ENCODE measurements at regions not wholly inside any gene's neighbourhood (a gene's known extent, or its start where the extent isn't known, plus 50 kb on each side); places are given as distances from the start of the nearest gene placed in this dataset.
A peak's percentile ranks its signal among the peaks of the same experiment; 100 is the strongest.

DNA sequence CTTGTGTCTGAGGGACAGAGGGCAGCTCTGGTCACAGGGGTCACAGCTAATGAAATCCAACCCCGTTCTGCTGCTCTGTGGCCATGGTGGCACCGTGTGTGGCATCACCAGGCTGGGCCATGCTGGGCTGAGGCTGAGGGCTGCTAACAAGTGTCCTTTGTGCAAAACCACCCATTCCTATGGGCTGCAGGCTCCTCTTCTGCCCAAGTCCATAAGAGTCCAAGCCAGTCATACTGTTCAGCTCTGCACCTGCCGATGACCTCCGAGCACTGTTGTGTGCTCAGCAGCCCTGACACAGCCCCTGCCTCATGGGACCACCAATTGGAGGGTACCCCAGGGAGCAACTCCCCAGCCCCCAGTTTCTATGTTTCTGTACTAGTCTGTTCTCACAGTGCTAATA, 133.1 kb downstream of the WDR11 start:
- FAIRE-seq, result no peak

DNA sequence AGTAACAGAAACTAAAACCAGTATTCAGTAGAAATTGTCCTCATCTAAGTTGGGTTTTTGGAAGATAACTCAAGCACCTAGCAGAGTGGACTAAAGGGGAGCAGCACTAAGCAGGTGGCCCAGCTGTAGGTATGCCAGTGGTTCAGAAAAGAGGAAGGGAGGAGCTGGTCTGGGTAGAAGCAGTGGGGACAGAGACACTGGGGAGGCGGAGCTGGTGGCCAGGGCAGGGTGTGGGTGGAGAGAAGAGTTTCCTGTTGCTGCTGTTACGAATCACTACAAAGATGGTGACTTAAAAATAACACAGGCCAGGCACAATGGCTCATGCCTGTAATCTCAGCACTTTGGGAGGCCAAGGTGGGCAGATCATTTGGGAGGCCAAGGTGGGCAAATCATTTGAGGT, 136.2 kb downstream of the WDR11 start:
- no peak for FAIRE-seq

DNA sequence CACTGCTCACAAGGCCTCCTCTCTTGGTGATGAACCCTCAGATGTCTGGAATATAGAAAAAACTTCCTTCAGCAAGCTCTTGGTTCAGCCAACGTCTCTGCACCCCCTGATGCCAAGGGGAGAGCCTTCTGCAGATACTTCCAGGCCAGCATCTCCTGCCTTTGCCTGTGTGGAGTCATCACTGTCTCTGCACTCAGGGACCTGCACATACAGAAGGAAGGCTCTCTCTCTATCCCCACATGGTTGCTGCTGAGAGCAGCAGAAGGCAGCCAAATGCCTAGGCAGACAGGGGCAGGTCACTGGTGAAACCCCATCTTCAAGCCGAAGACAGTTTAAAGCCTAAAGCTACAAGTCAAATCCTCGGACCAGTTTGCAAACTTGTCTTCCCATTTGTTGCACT, 137.6 kb downstream of the WDR11 start:
- no peak for FAIRE-seq

DNA sequence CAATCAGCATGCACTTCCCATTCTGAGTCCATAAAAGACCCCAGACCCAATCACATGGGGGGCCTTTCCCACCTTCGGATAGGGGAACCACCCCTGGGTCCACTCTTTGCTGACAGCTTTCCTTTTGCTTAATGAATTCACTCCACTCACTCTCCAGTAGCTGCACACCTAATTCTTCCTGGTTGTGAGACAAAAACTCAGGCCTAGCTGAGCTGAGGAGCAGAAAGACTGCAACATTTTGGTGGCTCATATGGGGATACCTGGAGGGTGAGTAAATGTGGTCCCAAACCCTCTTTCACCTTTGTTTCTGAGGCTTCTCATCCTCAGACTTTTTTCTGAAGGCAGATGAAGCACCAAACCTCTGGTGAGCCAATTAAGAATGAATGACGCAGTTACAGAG, 138.1 kb downstream of the WDR11 start:
- FAIRE-seq, result no peak

DNA sequence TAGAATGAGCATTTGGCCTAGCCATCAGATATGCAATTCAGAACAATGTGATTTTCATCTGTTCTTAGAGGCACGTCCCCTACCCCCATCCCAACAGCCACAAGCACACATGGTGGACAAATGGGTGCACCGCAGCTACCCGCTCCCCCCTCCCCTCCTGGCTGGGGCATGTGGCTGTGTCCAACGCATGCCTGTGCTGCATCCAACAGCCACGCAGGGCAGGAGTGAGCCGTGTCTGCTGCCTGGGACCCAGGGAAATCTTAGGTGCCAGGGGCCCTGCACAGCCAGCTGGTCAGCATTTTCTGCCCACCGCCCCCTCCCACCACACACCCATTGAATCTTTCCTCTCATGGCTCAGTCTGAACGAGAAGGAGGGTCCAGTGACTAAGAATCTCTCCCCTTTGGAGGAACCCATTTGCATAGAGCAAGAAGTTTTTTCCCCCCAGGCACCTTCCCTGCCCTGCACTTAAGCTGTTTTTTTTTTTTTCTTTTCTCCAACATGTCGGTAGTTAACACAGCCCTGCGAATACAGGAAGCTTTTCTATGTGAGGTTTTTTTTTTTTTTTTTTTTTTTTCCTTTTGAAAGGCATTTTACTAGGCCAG, 138.9 kb downstream of the WDR11 start:
- no peak for FAIRE-seq

DNA sequence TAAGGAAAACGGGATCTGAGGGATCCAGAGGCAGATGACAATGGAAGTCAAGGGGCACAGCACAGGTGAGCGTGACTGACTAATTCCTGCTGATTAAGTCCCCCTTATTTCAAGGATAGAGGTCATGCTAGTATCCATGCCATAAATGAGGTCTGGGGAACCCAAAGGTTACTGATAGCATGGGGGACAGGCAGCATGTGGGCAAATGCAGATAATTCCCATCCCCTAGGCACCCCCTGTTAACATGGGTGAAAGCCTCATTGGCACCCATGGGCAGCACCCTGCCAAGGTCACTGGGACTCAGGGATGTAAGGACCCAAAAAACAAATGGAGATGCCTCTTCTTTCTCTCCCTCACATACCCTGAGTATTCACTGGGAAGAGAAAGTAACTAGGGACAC, 139.7 kb downstream of the WDR11 start:
- no peak for FAIRE-seq

DNA sequence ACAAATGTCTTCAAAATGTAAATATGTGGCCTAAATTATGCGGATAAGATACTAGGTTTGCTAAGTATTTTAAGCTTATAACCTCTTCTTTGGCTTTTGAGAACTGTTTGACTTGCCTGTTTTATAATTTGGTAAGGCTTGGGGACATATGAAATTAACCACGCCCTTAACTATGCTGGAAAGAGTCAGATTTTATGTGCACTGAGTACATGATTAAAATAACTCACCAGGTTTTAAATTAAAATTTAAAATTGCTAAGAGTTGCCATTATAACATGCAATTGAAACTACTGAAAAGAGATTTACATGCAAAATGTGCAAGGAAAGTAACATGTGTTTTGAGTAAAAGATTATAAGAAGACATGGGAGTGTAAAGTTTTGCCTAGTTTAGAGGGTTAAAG, 141.9 kb downstream of the WDR11 start:
- no peak for FAIRE-seq

DNA sequence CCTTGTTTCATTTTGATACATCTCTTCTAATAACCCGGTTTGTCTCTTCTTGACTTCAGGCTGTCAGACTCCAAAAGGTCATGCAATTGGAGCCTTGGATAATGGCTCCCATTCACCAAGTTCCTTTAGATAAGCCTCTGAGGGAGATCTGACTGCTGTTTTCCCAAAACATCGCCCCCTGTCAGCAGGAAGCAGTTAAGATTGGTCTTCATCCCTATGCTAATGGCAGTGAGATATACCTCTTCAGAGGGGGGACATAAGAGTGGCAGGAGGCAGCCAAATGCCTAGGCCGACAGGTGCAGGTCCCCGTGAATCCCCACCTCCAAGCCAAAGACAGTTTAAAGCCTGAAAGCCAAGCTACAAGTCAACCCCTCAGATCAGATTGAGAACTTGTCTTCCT, 144.6 kb downstream of the WDR11 start:
- FAIRE-seq, result no peak

DNA sequence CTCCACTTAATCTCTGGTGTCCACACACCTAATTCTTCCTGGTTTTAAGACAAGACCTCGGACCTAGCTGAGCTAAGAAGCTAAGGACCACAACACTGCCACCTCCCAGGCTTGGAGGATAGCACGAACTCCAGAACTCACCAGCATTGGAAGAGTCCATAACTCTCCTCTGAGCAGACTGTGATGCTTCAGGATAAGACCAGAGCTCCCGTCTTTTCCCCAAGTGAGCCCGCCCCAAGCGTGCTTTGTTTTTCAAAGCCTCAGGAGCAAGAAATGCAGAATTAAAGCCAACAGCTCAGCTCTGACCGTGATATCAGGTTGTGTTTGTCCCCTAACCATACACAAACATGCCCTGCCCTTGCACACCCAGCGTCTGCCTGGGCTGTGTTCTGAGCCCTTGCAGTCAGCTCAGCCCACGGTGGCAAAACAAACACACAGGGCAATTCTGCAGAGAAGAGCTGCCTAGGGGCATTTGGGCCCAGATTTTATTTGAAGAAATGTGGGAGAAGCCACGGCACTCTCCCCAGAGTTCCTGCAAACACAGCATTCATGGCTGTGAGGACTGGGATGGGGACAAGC, 145.4 kb downstream of the WDR11 start:
- no peak for FAIRE-seq

DNA sequence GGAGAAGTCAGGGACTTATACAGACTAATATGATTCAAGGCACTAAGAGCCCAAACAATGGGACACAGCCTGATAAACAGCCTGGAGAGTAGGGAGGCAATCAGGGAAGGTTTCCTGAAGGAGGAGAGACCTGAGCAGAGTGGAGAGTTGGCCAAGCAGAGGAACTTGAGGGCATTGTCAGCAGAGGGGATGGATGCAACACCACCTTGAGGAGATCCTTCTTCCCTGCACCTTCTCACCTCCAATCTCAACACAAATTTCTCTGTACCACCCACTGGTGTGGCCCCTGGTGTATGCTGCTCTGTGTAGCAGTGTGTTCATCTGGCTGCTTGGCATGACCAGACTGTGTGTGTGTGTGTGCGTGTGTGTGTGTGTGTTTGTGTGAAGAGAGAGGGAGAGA, 146.2 kb downstream of the WDR11 start:
- no peak for FAIRE-seq

DNA sequence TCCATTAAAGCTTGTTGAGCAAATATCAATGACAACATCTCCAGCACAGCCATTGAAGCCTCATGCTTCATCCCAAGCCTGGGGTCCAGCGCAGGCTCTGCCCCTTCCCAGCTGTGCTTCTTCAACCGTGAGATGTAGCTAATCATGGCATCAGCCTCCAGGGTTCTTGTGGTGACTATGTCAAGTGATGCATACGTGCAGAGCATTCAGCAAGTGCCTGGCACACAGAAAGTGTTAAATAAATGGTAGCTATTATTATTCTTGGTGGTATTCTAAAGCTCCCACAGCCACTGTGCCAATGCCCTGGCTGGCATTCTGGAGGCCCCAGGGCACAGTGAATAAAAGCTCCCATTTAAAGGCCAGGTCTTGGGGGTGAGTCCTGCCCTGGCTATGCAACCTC, 146.6 kb downstream of the WDR11 start:
- FAIRE-seq, result no peak

DNA sequence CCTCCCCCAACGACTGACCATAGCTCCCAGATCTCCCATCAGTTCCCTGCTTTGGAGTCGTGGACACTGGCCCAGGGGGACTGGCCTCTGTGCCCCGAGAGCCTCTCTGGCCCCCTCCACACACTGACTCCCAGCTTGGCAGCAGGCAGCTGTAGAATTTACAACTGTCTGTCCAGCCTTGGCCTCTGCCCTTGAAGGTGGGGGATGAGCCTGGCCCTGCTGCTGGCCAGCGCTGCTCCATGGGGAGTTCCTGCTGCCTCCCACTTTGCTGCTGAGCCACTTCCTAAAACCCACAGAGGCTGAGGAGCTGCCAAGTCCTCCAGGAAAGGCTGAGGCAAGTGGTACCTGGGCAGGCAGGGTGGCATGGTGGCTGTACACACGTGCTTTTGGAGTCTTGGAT, 147.1 kb downstream of the WDR11 start:
- no peak for FAIRE-seq

DNA sequence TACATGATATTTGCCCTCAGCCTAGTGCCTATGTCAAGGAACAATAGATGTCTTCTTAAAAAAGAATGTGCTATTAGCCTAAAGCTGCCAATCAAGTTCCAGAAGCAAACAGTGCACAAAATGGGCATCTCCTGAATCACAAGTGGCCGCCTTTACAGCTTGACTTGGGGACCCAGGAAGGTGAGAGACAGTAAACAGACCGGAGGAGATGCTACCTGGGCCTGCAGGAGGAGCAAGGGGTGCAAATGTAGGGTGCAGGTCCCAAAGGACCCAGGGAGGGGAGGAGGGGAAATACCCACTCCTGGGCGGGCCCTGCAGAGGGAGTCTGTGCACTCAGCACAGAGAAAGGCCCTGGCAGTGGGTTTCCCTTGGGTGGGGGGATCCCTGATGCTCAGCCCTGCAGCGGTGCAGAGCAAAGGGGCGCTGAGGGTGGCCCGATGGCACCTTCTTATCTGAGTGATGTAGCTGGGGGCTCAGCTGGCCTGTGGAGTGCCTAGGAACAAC, 147.7 kb downstream of the WDR11 start:
- FAIRE-seq, result no peak

DNA sequence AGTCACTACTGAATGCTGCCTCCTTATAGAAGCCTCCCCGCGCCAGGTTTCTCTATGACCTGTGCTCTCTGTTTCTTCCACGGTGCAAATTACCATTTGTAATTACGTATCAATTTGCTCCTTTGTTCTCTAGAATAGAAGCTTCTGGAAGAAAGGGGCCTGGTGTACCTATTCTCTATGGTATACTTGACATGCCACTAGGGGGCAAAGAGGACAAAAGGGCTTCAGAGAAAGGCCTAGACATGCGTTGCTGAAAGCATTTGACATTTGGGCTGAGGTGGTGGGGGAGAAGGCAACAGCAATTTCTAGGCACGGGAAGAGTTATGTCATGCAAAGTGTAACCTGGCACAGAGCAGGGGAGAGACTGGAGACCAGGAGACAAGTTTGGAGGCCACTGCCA, 148.7 kb downstream of the WDR11 start:
- no peak for FAIRE-seq

DNA sequence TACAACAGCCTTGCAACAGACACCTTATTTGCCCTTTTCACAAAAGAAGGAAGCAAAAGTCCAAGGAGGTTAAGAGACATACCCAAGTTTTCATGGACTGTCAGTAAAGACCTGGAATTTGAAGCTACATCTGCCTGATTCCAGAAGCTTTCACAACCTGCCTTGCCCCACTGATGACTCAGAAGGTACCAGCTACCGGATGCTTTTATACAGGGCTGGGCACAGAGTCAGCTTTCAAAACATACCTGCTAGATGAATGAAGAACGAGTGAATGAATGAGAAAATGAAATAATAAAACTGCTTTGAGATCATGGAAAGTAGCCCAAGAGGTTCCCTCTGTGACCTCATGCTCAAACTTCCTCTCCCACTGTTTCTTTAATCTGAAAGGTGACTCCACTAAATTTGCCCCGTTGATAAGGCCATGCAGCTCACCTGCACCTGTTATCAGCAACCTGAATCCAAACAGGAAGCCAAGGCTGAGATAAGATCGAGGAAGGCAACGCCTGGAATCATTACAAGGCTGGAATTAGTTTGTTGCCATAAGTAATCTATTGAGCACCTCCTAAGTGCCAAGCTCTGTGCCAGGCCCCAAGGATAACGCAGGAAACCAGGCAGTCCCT, 151.5 kb downstream of the WDR11 start:
- no peak for FAIRE-seq

DNA sequence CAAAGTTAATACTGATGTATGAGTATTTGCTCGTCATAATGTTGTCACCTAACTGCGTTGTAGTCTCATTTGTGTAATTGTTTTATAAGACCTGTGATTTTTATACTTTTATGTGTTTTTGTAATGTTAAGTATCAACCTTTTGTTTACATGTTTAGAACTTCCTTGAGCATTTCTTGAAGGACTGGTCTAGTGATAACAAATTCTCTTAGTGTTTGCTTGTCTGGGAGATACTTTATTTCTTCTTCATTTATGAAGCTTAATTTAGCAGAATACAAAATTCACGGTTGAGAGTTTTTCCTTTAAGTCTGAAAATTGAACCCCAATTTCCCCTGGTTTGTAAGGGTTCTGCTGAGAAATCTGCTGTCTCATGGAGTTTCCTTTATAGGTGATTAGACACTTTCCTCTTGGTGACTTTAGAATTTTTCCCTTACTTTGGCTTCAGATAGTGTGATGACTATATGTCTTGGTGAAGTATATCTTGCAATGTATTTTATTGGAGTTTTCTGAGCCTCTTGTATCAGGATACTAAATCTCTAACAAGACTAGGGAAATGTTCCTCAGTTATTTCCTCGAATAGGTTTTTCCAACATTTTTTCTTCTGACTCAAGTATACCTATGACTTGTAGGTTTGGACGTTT, 154.9 kb downstream of the WDR11 start:
- no peak for FAIRE-seq

DNA sequence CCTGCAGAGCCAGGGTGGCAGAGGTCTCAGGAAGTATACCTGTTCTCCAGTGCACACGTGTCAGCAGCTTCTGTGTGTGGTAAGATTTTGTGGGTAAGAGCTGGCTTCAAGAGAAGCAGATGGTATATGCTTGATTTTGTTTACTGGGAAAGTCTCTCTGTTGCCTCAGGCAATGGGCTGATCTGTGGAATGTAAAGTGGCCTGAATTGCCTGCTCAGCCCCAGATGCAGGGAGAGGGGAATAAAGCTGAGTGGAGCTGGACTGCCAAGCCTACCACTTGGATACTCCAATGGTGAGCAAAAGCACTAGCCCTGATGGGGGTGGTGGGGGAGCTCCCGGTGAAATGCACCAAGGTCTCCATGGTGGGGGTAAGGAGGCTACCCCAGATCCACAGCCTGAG, 156.1 kb downstream of the WDR11 start:
- no peak for FAIRE-seq

DNA sequence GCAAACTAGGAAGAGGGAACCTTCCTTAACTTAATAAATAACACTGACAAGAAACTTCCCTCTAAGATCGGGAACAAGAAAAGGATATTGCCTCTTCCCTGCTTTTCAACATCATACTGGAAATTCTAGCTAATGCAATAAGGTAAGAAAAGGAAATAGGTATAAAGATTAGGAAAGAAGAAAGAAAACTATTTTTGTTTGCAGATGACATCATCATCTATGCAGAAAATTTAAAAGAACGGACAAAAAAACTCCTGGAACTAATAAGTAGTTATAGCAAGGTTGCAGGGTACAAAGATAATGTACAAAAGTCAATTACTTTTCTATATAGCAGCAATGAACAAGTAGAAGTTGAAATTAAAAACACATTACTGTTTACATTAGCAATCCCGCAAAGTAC, 164.8 kb downstream of the WDR11 start:
- FAIRE-seq, result no peak

DNA sequence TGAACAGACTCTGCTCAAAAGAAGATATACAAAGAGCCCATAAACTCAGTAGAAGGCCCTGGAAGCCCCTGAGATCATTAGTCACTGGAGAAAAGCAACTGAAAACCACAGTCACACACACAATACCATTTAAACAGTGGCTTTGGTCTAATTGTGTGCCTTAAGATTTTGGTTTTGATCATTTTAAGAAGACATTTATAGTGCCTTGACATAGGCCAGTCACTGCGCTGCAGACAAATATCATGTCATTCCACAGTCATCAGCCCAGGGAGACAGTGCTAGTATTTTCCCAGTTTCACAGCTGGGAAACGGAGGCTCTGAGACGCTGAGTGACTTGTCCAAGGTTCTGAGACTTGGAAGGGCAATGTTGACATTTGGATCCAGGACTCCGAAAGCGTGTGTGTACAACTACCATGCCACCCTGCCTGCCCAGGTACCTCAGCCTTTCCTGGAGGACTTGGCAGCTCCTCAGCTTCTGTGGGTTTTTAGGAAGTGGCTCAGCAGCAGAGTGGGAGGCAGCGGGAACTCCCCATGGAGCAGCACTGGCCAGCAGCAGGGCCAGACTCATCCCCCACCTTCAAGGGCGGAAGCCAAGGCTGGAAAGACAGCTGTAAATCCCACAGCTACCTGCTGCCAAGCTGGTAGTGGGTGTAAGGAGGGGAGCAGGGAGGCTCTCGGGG, 173.9 kb downstream of the WDR11 start:
- FAIRE-seq, result no peak

DNA sequence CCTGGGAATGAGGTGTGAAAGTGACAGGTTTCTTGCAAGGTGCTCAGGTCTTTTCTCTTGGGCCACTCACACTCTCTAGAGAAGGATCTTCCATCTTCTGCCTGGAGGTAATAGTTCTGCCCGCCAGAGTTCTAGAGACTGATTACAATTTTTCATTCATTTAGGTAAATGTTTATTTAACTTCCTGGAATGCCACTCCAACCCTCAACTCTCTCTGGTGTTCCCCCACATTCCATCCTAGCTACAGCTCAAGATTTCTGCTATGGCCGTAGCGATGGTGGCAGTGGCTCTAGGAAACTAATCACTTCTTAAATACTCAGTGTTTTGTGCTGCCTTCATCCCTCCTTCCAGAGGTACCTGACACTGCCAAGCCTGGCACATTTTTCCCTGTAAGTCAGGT, 174.6 kb downstream of the WDR11 start:
- FAIRE-seq, result no peak

DNA sequence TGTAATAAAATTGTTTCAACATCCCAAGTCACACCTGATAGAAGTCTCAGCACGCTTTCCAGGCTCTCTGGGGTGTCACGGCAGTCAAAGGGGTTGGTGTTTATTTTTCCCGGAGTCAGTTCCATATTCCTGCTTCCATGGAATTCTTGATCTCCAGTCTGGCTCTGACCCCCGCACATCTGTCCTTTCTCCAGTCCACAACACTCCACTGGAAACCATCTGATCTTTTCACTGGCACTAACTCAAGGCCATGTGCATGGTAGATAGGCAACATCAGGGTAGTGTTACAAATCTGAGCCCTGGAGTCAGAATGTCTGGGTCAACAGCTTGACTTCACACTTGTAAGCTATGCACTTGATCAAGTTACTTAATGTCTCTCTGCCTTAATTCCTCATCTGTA, 176.2 kb downstream of the WDR11 start:
- no peak for FAIRE-seq

DNA sequence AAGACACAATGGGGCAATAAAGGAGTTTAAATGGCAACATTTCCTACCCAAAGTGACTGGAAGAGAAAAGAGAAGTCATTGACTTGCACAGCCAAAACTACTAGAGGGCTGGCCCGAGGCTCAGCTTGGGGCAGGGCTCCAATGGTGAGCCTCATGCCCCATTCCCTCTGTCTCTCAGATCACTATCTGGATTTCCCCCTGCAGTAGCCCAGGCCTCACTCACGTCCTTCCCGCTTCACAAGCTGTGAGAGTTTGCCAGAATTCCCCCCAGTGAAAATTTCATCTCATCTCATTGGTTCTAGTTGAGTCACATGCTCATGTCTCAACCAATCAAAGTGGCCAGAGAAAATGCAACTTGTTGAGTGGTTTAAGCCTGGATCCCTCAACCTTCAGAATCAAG, 181.3 kb downstream of the WDR11 start:
- FAIRE-seq, result no peak

DNA sequence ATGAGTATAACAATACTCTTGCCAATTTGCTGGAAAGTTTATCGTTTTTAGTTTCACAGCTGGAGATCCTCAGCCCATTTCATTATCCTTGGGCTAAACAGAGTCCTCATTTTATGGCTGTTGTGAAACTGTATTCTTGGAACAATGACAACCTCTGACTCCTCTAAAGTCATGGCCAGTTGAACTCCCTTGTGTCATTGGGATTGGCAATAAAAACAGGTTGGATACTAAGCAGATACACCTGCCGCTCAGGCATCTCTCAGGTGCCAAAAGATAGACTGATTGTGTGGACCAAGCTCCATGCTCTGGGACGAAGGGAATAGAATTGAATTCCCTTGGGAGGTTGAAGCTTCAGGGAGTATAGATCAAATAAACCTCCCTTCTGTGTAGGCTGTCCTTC, 182.2 kb downstream of the WDR11 start:
- FAIRE-seq, result peak; percentile 73

DNA sequence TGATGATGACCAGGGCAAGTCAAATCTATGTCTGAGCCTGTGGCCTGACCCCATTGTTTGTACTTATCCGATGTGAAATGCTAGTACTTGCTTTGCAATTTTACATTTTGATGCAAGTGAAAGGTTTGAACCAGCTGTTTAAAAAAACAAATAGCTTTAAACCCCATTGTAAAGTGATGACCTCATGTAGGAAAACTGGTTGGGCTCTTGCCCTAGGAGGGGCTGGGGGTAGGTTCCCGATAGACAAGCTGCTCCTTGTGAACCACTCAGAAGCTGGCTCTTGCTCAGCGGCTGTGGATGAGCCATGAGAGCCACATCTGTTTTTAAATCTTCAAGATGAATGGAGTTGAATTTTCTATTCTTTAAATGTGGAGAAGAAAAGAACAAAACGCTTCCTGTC, 185.3 kb downstream of the WDR11 start:
- FAIRE-seq, result no peak

Data from endometrium (tissue), 2 donors.